Calu3 (cell line): ENCODE measurements at regions not wholly inside any gene's neighbourhood (a gene's known extent, or its start where the extent isn't known, plus 50 kb on each side); places are given as distances from the start of the nearest gene placed in this dataset.

Experiments used
- BruUV-seq: library from RNA; stranded (reverse); fragments of 400-500 nt; replicated peaks from 2 replicates; lab custom pipeline; 2021; lab: Mats Ljungman, UMichigan
- CTCF ChIA-PET: fragments of 300-600 bp; sonication (Branson Sonifier 250); formaldehyde crosslinking; loops from one replicate; lab custom pipeline; 2022; ENCODE audit warnings: antibody characterized with exemption; lab: Charles Lee
- DNase-seq: peaks from one replicate; pipeline ENCODE4 v3.0.0; 2022
- H3K27ac Mint-ChIP-seq: one replicate; pipeline ENCODE4 v1.8.0; 2022; ENCODE audit warnings: mixed read lengths; ENCODE audit not compliant: unreplicated experiment
- H3K27me3 Mint-ChIP-seq: one replicate; pipeline ENCODE4 v1.8.0; 2022; ENCODE audit warnings: mixed read lengths; ENCODE audit not compliant: unreplicated experiment
- H3K36me3 Mint-ChIP-seq: one replicate; pipeline ENCODE4 v1.8.0; 2022; ENCODE audit warnings: mild to moderate bottlenecking, moderate library complexity, mixed read lengths; ENCODE audit not compliant: insufficient read depth, unreplicated experiment
- H3K4me1 Mint-ChIP-seq: one replicate; pipeline ENCODE4 v1.8.0; 2022; ENCODE audit warnings: mild to moderate bottlenecking, low read depth, mixed read lengths; ENCODE audit not compliant: unreplicated experiment
- H3K4me3 Mint-ChIP-seq: one replicate; pipeline ENCODE4 v1.8.0; 2022; ENCODE audit warnings: mild to moderate bottlenecking, low read depth, moderate library complexity, mixed read lengths; ENCODE audit not compliant: unreplicated experiment
- H3K9me3 Mint-ChIP-seq: one replicate; pipeline ENCODE4 v1.8.0; 2022; ENCODE audit warnings: low read depth, mixed read lengths; ENCODE audit not compliant: unreplicated experiment
- CTCF ChIP-seq: fragments of 200-600 bp; IDR thresholded peaks from one replicate; pipeline ENCODE4 v1.8.0; 2022; ENCODE audit warnings: antibody characterized with exemption; ENCODE audit not compliant: unreplicated experiment
- intact Hi-C: fragments of 100-400 bp; cut with micrococcal nuclease; formaldehyde crosslinking; loops from one replicate; pipeline ENCODE4 v1.10.0; 2022; ENCODE audit not compliant: unreplicated experiment

DNA sequence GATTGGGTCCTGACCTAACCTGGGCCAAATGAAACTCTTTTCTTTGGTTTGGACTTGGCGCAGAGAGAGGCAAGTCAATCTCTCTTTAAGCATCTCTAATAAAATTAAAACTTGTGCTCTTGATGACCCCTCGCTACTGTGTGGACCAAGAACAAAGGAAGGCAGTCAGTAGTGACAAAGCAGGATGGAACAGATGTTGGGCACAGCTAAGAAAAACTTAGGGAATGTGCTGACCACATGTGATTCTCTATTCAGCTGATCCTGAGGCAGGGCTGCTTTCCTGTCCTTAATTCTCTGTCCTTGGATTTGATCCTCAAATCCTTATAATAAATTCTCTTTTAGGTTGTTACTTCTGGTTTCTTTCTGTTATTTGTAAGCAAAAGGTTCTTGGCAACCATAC lies 259.9 kb downstream of the ZIC1 start:
- Mint-ChIP-seq H3K27me3 (no peaks in the 10 kb centered on the region), H3K4me1 (no peaks in the 10 kb centered on the region), H3K27ac (no peak overlapping the region), H3K36me3 (no peaks in the 10 kb centered on the region), H3K4me3 (no peak overlapping the region), H3K9me3 (no peaks in the 10 kb centered on the region)
- CTCF ChIA-PET: no interaction called here
- TF ChIP-seq CTCF: no peak
- intact Hi-C loops: no loop called here
- DNase-seq: no peak
- BruUV-seq: no TSS peak

DNA sequence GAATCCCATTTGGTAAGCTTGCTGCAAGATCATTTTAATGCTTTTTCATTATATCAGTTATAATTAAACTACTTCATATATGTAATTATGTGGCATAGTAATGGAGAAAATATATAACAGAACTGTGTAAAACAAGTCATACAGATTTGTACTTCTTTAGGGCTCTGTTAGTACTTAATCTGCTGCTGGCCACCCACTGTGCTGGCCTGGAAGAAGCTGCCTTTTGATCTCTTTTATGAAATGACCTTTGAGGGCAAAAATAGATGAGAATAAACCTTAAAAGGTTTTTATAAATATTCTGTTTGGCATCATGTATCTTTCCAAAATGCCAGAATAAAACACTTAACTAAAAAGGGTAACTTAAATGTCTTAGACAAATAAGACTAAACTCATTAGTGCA lies 262.9 kb downstream of the ZIC1 start:
- no peak for TF ChIP-seq CTCF
- H3K9me3 Mint-ChIP-seq: no peaks in the 10 kb centered on the region
- H3K4me3 Mint-ChIP-seq: no peak overlapping the region
- H3K27me3 Mint-ChIP-seq: no peaks in the 10 kb centered on the region
- DNase-seq: no peak
- BruUV-seq: no TSS peak
- no peaks in the 10 kb centered on the region for H3K4me1 Mint-ChIP-seq
- intact Hi-C loops: no loop called here
- CTCF ChIA-PET: no interaction called here
- no peaks in the 10 kb centered on the region for H3K36me3 Mint-ChIP-seq
- no peak overlapping the region for H3K27ac Mint-ChIP-seq

- CTCF ChIA-PET: no interaction called here
- no peak for TF ChIP-seq CTCF
- no TSS peak for BruUV-seq
- intact Hi-C loops: no loop called here
- Mint-ChIP-seq H3K27ac (no peak overlapping the region), H3K36me3 (no peaks in the 10 kb centered on the region), H3K4me1 (no peaks in the 10 kb centered on the region), H3K4me3 (no peak overlapping the region), H3K9me3 (no peaks in the 10 kb centered on the region), H3K27me3 (no peaks in the 10 kb centered on the region)
- DNase-seq: no peak
Observed at GRCh38 chr3:147672436-147672835, 263.3 kb downstream of the ZIC1 start.

GRCh38 chr3:147675761-147676160 lies 266.6 kb downstream of the ZIC1 start:
- DNase-seq: no peak
- H3K9me3 Mint-ChIP-seq: peaks cover 2% of the 10 kb centered on the region
- TF ChIP-seq CTCF: no peak
- H3K4me3 Mint-ChIP-seq: no peak overlapping the region
- peaks cover 8% of the 10 kb centered on the region for H3K4me1 Mint-ChIP-seq
- no peak overlapping the region for H3K27ac Mint-ChIP-seq
- no peaks in the 10 kb centered on the region for H3K27me3 Mint-ChIP-seq
- intact Hi-C loops: no loop called here
- H3K36me3 Mint-ChIP-seq: no peaks in the 10 kb centered on the region
- CTCF ChIA-PET: interaction anchor here (1.0 kb wide), 1 partner anchor 19 kb away, joined by 3 read pairs; no protein-coding TSS in a partner anchor
- BruUV-seq: no TSS peak
